ENCODE measurements at regions not wholly inside any gene's neighbourhood (a gene's known extent, or its start where the extent isn't known, plus 50 kb on each side); places are given as distances from the start of the nearest gene placed in this dataset.

DNA sequence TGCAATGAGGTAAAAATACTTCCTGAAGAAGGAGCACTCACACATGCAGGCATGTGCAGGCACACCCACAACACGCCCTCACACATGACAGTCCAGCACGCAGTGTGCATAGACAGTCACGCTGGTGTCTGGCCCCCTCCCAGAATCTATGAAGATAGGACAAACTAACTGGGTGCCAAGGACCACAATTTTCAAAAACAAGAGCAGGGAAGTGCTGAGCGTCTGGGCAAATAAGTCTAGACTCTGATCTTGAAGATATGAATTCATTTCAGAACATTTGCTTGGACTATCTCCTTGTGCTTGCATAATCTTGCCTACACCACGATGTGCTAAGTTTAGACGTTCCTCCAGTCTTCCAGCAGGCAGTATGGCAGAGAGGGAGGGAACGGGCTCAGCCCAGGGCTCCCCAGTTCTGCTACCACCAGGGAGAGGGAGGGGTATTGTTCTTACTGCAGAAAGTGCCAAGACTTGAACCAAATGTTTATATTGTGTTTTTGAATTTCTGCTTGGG lies 276.5 kb upstream of the KLF6 start:
- DNase-seq, result no peak

DNA sequence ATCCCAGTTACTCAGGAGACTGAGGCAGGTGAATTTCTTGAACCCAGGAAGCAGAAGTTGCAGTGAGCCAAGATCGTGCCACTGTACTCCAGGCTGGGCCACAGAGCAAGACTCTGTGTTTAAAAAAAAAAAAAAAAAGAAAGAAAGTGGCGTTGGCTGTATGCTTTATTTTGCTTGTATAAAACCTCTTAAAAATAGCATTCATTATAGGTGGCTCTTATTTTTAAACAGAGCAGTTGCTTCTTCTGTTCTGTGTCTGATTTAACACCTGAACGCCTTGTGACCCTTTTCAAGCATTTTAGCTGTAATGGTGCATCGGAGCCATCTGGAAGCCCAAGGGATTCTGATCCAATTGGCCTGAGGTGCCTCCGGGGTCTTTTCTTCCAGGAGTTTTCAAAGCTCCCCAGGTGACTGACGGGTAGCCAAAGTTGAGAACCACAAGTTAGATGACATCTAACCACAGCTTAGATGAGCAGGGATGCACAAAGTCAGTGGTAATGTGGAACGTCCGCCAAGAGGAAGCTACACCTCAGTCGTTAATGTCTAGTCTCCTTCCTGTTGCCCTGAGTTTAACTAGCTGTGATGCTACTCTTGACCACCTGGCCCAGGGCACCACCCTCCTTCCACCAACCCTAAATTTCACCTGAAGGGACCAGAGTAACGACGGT lies 274.6 kb upstream of the KLF6 start:
- no peak for DNase-seq

- DNase-seq, result no peak
Observed at GRCh38 chr10:4058514-4059029, 273.6 kb upstream of the KLF6 start.

GRCh38 chr10:4057725-4058513 lies 272.9 kb upstream of the KLF6 start:
- DNase-seq, result no peak

DNA sequence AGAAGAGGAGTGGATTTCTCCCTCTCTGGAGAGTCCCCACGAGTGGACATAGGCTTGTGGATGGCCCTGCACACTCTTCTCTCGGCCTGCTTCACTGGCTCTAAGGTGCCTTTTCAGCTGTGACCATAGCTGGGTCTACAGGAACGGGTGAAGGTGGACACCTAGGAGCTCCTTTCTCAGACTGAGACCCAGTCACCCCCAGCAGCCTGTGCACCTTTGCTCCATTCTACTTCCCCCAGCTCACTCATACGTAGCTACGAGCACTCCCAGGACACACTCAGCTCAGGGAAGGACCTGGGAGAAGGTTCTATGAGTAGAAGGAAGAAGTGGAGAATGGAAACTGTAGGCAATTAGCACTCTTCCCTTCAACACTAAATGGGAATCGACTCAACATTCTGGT lies 272.0 kb upstream of the KLF6 start:
- DNase-seq, result no peak

DNA sequence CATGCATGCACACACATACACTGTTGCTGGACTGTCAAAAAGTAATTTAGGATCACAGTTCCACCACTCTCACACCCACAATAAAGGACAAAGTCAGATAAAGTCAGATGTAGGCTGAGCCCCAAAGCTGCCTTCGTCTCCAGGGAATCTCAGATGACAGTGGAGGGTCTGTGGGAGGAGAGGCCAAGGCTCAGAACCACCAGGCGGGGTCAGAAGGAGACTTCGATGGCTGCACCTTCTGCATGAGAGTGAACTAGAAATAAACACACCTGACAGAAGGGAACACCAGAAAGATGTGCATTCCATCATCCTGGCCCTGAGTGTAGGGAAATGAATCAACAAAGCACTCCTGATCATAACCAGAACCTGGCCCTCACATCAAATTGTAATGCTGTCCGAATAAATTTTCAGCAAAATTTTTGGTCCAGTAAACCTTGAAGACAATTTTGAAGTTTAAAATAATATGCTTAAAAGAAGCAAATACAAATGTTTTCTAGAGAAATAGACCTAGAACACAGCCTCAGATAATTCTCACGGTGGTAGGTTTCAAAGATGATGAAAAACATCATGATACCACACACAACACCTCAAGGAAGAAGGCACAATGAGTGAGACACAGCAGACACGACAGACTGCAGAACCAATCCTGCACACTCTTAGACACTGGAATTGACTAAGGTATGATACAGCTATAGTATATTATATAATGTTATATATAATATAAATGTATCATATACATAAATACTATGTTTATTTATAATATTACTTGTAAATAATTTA lies 269.8 kb upstream of the KLF6 start:
- no peak for DNase-seq

DNA sequence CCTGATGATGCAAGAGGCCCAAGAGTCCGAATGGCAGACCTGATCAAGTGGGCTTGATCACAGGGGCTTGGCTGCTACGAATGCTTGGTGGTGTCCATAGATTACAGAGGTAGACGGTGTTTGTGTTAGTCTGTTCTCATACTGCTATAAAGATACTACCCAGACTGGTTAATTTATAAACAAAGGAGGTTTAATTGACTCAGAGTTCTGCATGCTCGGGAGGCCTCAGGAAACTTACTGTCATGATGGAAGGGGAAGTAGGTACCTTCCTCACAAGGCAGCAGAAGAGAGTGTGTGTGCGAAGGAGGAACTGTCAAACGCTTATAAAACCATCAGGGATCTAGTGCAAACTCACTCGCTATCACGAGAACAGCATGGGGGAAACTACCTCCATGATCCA lies 268.9 kb upstream of the KLF6 start:
- no peak for DNase-seq

- no peak for DNase-seq
Observed at GRCh38 chr10:4051641-4052151, 266.7 kb upstream of the KLF6 start.

DNA sequence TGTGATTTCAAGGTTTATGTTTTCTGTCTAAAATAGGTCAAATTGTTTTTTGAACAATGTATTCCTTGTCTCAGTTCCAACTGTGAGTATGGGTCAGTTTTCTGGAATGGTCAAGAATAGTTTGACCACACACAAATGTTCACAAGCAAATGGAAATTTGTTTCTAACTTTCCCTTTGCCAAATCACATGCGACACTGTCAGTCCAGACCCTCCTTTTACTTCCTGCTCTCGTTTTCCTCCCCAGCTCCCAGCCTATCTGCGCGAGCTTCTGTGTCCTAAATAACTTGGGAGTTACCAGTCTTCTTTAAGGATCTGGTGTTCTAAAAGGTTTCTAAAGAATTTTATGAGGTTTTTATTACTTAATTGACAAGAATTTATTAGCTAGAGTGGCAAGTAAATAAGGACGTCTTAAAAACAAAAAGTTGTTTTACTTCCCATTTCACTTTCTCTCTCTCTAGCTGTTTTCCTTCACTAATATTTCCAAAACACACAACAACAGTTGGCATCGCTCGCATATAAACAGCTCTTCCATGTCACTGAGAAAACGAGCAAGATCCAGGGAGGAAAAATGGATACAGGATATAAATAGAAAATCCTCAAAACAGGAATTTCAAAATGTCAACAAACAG lies 266.1 kb upstream of the KLF6 start:
- DNase-seq, result no peak

DNA sequence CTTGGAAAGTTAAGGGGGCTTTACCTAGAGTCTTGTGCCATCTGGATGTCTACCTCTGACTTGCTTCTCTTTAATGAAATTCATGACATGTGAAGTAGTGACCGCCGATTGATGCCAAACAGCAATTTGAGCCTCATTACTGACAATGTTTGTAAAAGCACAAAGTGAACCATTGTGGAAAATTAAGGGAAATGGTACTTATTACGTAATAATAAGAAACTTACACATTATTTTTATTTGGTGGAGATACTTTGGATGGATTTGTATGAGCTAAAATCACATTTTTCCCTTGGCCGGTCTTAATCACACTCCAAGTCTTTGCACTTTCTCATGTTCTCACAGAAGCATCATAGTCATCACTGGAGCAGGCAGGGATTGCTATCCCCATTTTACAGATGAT lies 265.1 kb upstream of the KLF6 start:
- no peak for DNase-seq

GRCh38 chr10:4049348-4049747 lies 264.3 kb upstream of the KLF6 start:
- no peak for DNase-seq

- DNase-seq, result no peak
Observed at GRCh38 chr10:4048236-4048864, 263.3 kb upstream of the KLF6 start.

DNA sequence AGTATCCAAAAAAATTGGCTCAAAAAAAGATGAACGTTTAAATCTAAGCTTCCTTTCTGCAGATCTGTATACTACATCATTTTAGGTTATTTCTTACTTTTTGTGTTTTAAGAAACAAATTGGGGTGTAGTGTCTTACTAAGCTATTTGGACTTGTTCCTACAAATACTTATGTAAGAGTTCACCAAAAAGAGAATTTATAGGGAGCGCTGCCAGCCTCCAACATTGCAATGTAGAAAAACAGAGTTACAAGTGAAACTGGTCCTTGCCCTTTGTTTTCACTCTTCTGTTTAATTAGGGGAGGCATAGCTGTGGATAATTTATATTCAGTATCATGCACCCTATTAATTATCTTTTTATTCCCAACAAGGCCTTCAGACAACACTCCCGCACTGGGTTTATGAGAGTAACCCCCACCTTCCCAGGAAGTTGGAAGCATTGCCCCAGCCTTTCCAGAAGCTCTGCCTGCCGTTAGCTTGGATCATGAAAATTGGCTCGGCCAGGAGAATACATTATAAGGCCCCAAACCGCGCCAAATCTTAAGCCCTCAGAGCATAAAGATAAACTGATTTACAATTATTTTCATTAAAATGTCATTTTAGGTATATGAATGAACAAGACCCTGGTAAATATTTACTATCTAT lies 261.8 kb upstream of the KLF6 start:
- DNase-seq, result no peak

DNA sequence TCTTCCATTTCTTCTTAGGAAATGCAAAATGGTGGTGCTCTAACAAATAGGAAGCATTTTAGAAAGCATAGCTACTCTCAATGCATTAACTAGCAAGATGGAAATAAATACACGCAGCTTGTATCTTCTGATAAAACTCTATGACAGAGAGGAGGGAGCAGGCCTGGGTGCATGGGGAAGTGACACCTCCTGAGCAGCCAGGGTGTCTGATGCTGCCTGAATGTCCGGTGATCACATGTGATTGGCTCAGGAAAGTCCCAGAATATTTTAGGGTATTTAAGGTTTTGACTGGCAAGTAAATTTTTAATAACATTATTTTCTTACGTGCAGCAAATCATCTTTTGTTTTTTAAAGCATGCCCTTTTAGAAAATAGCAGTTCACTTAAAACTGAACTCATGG lies 261.0 kb upstream of the KLF6 start:
- no peak for DNase-seq

DNA sequence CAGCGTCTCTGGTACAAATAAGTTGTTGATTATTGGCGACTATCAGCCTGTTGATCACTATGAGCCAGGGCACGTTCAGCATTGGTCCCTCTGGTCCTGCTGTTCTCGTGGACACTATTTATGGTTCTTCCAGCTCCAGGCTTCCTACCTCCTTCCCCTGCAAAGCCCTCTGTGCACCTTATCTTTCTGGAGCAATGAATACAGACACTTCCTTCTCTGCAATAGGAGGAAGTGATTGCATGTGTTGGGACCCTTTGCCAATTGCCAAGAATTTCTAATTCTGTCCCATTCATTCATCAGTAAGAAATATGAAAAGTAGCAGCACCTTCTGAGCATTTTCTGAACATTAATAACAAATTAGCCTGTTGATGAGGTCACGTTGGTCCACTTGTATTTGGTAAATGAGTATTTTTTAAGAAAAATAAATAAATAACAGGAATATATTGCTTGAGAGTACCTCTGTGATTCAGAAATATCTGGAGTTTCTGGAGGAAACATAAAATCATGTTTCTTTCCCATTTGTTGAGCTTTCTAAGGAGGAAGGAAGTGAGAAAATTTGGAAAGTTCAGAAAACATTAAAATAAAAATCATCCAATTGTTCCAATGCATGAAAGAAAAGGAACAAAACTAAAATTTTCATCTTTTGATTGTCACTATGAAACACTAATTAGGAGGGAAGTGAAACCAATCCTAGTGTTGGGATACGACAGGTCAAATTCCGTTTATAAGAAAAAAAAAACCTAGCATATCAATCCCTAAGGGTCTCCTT lies 259.1 kb upstream of the KLF6 start:
- no peak for DNase-seq

GRCh38 chr10:4041635-4042034 lies 256.6 kb upstream of the KLF6 start:
- DNase-seq, result no peak

- DNase-seq, result no peak
Observed at GRCh38 chr10:4038000-4038399, 253.0 kb upstream of the KLF6 start.

DNA sequence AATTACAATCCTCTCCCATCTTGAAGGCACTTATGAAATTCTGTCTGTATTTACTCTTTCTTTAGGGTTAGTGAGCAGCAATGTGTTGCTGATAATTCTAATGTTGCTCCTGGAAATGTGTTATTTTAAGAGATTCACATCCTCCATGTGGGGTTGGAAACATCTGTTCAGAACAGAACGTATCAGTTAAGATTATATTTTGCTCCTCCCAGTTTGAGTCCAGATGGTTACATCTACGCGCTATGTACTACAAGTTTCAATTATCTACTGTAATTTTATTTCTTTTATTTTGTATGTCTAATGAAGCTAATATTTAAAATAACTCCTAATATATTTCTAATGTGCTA lies 250.6 kb upstream of the KLF6 start:
- DNase-seq, result no peak

- no peak for DNase-seq
Observed at GRCh38 chr10:4034907-4035598, 250.0 kb upstream of the KLF6 start.

DNA sequence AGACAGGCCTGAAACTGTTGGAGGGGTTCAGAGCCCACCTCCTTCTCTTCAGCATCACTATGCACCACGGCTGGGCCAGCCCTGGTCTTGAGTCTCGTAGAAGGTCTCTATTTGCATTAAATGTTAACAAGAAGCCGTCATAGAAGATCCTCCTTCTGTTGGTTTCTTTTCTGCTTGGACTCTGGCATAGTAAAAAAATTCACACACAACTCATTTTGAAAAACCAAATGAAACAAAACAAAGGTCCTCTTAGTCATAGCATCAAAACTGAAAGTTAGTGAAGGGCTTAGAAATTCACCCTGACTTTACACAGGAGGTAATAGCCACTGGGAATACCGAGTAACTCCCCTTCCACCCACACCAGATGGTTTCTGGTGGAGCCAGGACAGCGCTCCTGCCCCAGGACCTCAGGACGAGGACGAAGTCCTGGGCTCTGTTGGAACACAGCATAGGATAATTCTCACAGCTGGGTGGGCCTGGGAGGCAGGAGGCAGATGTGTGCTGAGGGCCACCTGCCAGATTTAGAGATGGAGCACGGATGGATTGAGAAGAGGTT lies 248.4 kb upstream of the KLF6 start:
- DNase-seq, result no peak

Measured in DMS79 treated with DMSO at 0.1 percent for 48 hours (cell line).